Suprapubic skin (tissue), 4 donors: ENCODE measurements at regions not wholly inside any gene's neighbourhood (a gene's known extent, or its start where the extent isn't known, plus 50 kb on each side); places are given as distances from the start of the nearest gene placed in this dataset.

Experiments
- DNase-seq, 2 donors: peaks; one replicate each; pipeline ENCODE4 v3.0.0-alpha.2; 2019; ENCODE audit warnings: low spot score in 2 of 2
- H3K27ac ChIP-seq: fragments of 200-600 bp; sonication (generic); one replicate; pipeline ENCODE4 v1.5.1; 2019
- H3K27me3 ChIP-seq: fragments of 200-600 bp; sonication (generic); one replicate; pipeline ENCODE4 v1.5.1; 2019
- H3K36me3 ChIP-seq: fragments of 200-600 bp; sonication (generic); one replicate; pipeline ENCODE4 v1.5.1; 2019
- H3K4me1 ChIP-seq: fragments of 200-600 bp; sonication (generic); one replicate; pipeline ENCODE4 v1.5.1; 2019
- H3K4me3 ChIP-seq: fragments of 200-600 bp; sonication (generic); one replicate; pipeline ENCODE4 v1.5.1; 2019; ENCODE audit warnings: mild to moderate bottlenecking
- H3K9me3 ChIP-seq: fragments of 200-600 bp; sonication (generic); one replicate; pipeline ENCODE4 v1.5.1; 2019
- CTCF ChIP-seq, 2 donors: fragments of 200-600 bp in 1 of 2; fragments of 450-650 bp in 1 of 2; sonication (generic) in 1 of 2; IDR thresholded peaks; one replicate each; pipeline ENCODE4 v1.5.1; 2016 to 2019; ENCODE audit warnings: antibody characterized with exemption in 2 of 2, mild to moderate bottlenecking in 1 of 2, moderate library complexity in 1 of 2
- EP300 ChIP-seq: sonication (generic); formaldehyde crosslinking; IDR thresholded peaks from one replicate; pipeline ENCODE4 v1.6.1; 2017; ENCODE audit warnings: antibody characterized with exemption
- POLR2A ChIP-seq, 2 donors: fragments of 450-650 bp; IDR thresholded peaks; one replicate each; pipeline ENCODE4 v1.6.1; 2017; ENCODE audit warnings: antibody characterized with exemption in 2 of 2, mild to moderate bottlenecking in 2 of 2, moderate library complexity in 2 of 2
- POLR2AphosphoS5 ChIP-seq, 3 donors: sonication (generic); formaldehyde crosslinking; IDR thresholded peaks; one replicate each; pipeline ENCODE4 v1.6.1; 2017; ENCODE audit warnings: antibody characterized with exemption in 3 of 3
- WGBS: methylation state at CpG from one replicate; pipeline ENCODE4 v1.1.5; 2018; 5-methylcytosine and 5-hydroxymethylcytosine counted together

- no peak for TF ChIP-seq EP300
- TF ChIP-seq POLR2AphosphoS5 (IDR thresholded peaks at IDR 0.05): no peak
- no peak for TF ChIP-seq POLR2A (IDR thresholded peaks at IDR 0.05)
- TF ChIP-seq CTCF (IDR thresholded peaks at IDR 0.05): no peak
- Histone ChIP-seq H3K27me3 (no peaks in the 10 kb centered on the region), H3K4me1 (peaks cover 3% of the 10 kb centered on the region), H3K27ac (no peak overlapping the region), H3K36me3 (no peaks in the 10 kb centered on the region), H3K4me3 (no peak overlapping the region), H3K9me3 (no peaks in the 10 kb centered on the region)
- DNase-seq: no peak
- 35% methylated on average over 1 of the region's 1 CpG for WGBS
Observed at GRCh38 chr14:53412819-53413675, 259.9 kb upstream of the DDHD1 start.

- Histone ChIP-seq H3K27me3 (no peaks in the 10 kb centered on the region), H3K27ac (no peak overlapping the region), H3K4me1 (peaks cover 3% of the 10 kb centered on the region), H3K9me3 (no peaks in the 10 kb centered on the region), H3K36me3 (no peaks in the 10 kb centered on the region), H3K4me3 (no peak overlapping the region)
- no peak for DNase-seq
- 67% methylated on average over 4 of the region's 4 CpGs for WGBS
- TF ChIP-seq CTCF (IDR thresholded peaks at IDR 0.05) (no peak), POLR2A (IDR thresholded peaks at IDR 0.05) (no peak), POLR2AphosphoS5 (IDR thresholded peaks at IDR 0.05) (no peak)
Observed at GRCh38 chr14:53411125-53411524, 258.0 kb upstream of the DDHD1 start.

GRCh38 chr14:53409969-53410368 is 256.8 kb upstream of the DDHD1 start:
- no peak for DNase-seq
- Histone ChIP-seq H3K36me3 (no peaks in the 10 kb centered on the region), H3K4me3 (no peak overlapping the region), H3K27me3 (no peaks in the 10 kb centered on the region), H3K9me3 (no peaks in the 10 kb centered on the region), H3K27ac (no peak overlapping the region), H3K4me1 (peaks cover 3% of the 10 kb centered on the region)
- no peak for TF ChIP-seq EP300
- no peak for TF ChIP-seq POLR2AphosphoS5 (IDR thresholded peaks at IDR 0.05)
- TF ChIP-seq POLR2A (IDR thresholded peaks at IDR 0.05): no peak
- TF ChIP-seq CTCF (IDR thresholded peaks at IDR 0.05): no peak
- 72% methylated on average over 4 of the region's 4 CpGs for WGBS

GRCh38 chr14:53409289-53409688 is 256.2 kb upstream of the DDHD1 start:
- no peaks in the 10 kb centered on the region for H3K36me3 ChIP-seq
- no peak overlapping the region for H3K27ac ChIP-seq
- 76% methylated on average over 2 of the region's 2 CpGs for WGBS
- H3K4me3 ChIP-seq: no peak overlapping the region
- H3K4me1 ChIP-seq: peaks cover 3% of the 10 kb centered on the region
- no peaks in the 10 kb centered on the region for H3K27me3 ChIP-seq
- no peaks in the 10 kb centered on the region for H3K9me3 ChIP-seq
- TF ChIP-seq EP300 (no peak), POLR2A (IDR thresholded peaks at IDR 0.05) (no peak), POLR2AphosphoS5 (IDR thresholded peaks at IDR 0.05) (no peak), CTCF (IDR thresholded peaks at IDR 0.05) (no peak)
- DNase-seq: no peak

GRCh38 chr14:53408175-53408879 is 255.2 kb upstream of the DDHD1 start:
- Histone ChIP-seq H3K27ac (no peak overlapping the region), H3K4me1 (peaks cover 3% of the 10 kb centered on the region)
- DNase-seq: no peak

More at GRCh38 chr14:53408175-53408879, 255.2 kb upstream of the DDHD1 start:
- TF ChIP-seq EP300 (no peak), POLR2AphosphoS5 (IDR thresholded peaks at IDR 0.05) (no peak)
- H3K4me3 ChIP-seq: no peak overlapping the region
- no peaks in the 10 kb centered on the region for H3K9me3 ChIP-seq
- no peaks in the 10 kb centered on the region for H3K27me3 ChIP-seq
- 92% methylated on average over 2 of the region's 2 CpGs for WGBS
- H3K36me3 ChIP-seq: no peaks in the 10 kb centered on the region
